Inflammatory macrophage (primary cell): ENCODE measurements at regions not wholly inside any gene's neighbourhood (a gene's known extent, or its start where the extent isn't known, plus 50 kb on each side); places are given as distances from the start of the nearest gene placed in this dataset.
"Not testable (repeated sequence)": the region's sequence is repeated elsewhere in the genome, so short reads cannot be mapped to it uniquely, and the experiment has no call there.

Experiments
- DNase-seq, 2 donors: peaks; one replicate each; pipeline ENCODE4 v3.0.0-alpha.2; 2020 to 2022

DNA sequence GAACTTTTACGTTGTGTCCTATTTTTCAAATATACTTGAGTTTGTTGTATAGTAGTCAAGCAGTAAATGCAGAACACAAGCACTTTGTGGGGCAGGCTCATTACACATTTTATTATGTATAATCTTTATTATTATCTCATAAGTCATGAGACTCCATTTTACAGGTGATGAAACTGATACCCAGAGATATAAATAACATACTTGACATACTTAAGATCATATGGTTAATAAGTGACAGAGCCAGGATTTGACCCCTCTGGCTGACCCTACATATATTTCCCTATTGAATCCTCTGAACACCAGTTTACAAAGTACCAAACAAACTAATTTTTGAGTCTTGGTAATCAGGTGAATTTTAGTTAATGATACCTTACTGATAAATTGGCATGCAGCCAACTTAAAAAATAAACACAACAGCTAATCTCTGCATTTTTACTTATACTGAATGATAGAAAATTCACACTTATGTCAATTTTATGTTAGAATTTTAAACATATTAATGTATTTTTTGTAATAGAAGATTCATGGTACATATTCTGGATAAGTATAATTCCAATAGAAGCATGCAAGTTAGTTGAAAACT, 305.0 kb upstream of the MEF2C start:
- DNase-seq: no peak

DNA sequence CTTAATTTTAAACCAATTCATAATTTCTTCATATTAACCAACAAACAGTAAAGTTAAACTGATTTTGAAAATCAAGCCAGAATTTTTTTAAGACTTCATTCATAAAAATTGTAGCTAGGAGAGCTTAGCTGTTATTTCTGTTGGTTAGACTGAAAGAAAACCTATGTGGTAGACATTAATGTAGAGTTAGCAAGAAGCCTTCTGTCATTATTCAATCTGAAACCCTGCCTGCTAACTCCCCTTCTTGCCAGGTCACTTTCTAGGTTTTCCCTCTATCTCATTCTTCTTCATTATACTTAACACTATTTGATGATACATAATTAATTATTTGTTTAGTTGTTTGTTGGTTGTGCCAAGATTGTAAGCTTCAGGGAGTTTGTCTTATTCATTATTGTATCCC, 304.3 kb upstream of the MEF2C start:
- no peak for DNase-seq

DNA sequence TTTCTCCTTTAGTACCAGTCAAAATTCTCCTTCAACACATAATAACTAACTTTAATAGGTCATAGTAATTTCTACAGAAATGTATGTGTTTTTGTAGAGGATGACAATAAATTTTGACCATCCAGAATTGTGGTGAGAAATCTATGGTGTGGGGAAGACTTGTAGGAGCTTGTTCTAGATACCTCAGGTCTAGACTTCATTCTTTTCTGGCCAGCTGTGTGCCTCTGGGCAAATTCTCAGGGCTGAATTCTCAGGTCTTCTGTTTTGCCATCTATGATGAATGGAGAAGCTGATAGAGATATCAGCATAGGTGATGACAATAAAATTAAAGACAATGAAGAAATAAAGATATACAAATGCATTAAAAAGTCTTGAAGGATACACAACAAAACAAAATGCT, 298.6 kb upstream of the MEF2C start:
- no peak for DNase-seq

DNA sequence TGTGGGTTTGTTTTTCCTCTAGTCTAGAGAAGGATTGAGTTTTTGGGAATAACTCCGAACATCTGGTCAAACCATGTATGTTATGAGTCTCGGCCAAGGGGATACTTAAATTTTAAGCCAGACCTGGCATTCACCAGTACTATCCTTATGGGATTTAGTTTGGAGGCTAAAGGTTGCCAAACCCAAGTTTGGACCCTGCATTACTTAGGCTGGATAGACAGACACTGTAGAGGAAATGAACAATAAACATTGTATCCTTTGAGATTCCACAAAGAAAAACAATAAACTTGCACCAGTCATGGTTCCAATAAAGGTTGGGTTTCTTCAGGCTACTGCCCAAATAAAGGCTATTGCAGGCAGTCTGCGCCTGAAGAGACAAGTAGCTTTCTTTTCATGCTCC, 296.7 kb upstream of the MEF2C start:
- no peak for DNase-seq

DNA sequence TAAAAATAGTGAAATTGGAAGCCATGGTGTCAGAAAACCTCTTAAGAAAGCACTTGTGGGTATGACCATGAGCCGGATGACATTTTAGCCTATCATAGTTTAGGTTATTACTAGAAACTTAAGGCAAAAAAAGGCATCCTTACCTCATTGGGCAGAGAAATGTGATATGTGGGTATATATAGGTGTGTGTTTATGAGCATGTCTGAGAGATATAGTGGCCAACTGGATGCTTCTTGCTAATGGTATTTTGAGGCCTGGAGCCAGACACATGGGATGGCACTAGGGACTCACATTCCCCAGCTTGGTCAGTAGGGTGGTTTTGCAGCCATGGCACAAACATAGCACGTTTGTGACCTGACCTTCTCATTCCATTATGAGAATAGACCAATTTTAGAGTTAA, 295.6 kb upstream of the MEF2C start:
- DNase-seq: no peak

DNA sequence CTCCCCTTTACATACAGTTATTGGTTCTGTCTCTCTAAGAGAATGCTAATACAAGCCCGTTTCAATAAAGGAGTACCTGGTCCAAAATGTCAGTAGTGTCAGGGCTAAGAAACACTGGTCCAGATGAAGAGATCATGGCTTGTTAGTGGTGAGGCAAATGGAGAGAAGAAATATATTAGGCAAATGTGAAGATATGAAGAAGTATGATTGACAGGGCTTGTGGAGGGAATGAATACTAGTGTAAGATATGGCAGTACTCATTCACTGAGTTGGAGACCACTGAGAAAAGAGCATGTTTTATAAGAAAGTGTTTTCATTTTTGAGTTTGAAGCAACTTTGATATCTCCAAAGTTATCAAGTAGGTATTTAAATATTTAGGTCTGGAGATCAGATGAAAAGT, 290.5 kb upstream of the MEF2C start:
- no peak for DNase-seq

DNA sequence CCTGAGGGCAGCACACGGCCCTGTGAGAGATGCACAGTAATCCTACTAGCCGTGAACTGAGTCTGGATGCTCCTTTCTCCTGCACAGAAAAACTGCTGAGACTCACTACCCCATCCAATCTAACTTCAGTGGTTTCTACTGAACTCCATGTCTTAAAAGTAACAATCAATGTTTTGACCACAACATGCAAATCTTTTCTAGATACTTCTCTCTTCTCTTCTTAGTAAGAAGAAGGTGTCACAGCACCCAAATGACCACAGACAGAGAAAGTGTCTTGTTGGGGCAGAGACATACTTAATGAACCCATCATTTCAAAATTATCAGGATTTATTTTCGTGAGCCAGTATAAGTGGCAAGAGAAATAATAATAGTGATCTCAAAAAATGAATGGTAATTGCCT, 285.8 kb upstream of the MEF2C start:
- DNase-seq: no peak

DNA sequence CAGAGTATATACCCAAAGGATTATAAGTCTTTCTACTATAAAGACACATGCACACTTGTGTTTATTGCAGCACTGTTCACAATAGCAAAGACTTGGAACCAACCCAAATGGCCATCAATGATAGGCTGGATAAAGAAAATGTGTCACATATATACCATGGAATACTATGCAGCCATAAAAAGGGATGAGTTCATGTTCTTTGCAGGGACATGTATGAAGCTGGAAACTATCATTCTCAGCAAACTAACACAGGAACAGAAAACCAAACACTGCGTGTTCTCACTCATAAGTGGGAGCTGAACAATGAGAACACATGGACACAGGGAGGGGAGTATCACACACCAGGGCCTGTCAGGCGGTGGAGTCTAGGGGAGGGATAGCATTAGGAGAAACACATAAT, 281.7 kb upstream of the MEF2C start:
- DNase-seq: not testable (repeated sequence)

DNA sequence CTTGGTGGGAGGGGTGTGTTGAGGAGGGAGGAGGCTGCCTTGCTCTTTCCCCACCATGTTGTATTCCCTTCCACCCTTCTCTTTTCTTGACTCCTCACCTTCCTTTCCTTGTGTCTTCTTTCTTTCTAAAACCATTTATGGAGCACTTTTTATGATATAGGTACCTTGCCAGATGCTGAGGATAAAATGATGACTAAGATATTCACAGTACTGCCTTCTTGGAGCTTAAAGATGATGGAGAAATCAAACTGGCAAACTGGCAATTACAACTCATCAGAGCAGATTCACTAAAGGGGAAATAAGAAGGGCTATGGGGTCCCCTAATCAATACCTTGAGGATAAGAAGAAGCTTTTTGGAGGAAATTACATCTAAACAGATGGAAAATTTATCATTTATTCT, 273.2 kb upstream of the MEF2C start:
- DNase-seq: no peak

DNA sequence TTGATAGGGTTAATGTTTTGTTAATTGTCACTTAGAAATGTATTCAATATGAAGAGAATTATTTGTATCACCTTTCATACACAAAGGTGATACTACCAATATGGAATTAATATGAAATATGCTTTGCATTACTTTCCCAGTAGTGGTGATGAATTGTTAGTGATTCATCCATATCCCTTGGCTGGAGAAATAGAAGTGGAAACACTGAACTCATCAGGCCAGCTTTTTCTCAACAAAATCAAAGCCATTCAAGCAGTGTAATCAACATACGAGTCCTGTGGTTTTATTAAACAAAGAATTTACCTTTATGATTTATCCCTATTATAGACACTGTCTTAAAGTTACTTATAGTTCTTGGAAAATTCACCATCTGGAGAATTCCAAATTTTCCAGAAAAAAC, 264.0 kb upstream of the MEF2C start:
- DNase-seq: no peak

DNA sequence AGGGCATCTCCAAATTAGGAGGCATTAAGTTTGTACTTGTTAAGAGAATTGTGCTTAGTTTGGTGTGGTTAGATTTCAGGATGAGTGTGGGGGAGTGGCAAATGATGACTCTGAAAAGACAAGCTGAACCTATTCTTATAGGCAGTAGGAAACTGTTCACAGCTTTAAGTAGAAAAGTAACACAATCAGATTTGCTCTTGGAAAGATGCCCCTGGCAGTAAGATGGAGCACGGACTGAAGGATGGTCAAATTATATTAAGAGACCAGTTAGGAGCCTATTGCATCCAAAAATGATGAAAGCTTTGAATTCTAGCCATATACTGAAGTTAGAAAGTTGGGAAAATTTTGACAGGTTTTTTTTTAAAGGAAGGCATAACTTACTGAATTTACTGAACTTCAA, 254.2 kb upstream of the MEF2C start:
- DNase-seq: no peak

DNA sequence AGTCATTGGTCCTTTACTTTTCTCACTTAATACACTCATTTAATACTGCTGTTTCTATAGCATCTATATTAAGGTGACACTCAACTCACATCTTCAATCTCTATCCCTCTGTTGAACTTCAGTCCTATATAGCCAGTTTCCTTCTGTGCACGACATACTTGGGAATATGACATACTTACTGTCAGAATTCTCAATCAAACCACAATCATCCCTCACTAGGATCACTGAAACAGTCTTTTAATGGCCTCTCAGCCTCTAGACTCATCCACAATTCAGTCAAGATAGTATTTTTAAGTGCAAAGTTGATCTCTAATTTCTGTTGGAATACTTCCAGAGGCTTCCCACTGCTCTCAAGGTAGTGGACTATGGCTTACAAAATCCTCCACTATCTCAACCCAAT, 251.0 kb upstream of the MEF2C start:
- no peak for DNase-seq

DNA sequence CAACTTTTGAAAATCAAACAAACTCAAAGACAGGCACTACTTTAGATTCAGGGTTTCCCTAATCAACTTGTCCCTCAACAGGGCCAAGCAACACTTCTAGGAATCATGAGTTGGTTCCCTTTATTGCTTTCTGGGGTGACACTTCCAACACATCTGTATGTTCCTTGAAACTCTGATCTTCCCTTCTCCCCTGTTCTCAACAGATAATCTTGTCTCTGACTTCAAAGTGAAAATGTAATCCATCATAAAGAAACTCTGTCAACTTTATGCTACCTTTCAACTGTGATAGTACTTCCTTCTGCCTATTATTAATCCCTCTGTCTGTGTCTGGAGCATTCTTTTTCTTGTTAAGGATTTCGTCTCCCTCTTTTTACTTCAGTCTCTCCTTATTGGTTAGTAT, 250.1 kb upstream of the MEF2C start:
- DNase-seq: no peak

DNA sequence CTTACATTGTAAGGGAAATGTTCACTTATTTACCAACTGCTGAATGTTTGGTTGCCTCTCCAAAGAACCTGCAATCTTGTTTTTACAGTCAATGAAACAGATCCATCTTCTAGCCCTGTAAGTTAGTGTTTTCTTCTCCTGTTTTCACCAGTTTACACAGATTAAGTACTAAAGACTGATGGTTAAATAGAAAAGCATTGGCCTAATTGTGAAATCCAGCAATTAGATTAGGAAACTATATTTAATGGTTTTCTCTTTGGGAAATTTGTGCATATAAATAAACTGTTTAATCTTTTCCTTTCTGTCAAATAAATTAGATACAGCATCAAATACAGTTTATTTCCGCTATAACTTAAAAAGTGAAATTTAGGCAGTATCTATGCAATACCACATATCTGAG, 247.9 kb upstream of the MEF2C start:
- no peak for DNase-seq

DNA sequence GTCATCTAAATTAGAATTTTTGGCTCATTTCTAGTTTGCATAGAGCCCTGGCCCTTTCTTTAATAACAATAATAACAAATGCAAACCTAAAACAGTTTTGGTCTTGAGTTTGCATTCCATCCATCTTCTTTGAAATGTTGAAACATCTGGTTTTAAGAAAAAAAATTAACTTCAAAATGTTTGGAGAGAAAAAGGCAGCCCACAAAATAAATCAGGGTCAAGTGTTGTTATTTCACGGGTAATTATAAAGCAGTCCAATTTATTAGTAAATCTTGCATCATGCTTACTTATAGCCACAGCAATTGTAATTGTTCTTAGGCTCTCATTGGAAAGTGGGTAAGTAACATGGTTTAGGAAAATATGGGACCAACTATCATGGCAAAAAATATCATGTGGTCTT, 247.0 kb upstream of the MEF2C start:
- DNase-seq: no peak

DNA sequence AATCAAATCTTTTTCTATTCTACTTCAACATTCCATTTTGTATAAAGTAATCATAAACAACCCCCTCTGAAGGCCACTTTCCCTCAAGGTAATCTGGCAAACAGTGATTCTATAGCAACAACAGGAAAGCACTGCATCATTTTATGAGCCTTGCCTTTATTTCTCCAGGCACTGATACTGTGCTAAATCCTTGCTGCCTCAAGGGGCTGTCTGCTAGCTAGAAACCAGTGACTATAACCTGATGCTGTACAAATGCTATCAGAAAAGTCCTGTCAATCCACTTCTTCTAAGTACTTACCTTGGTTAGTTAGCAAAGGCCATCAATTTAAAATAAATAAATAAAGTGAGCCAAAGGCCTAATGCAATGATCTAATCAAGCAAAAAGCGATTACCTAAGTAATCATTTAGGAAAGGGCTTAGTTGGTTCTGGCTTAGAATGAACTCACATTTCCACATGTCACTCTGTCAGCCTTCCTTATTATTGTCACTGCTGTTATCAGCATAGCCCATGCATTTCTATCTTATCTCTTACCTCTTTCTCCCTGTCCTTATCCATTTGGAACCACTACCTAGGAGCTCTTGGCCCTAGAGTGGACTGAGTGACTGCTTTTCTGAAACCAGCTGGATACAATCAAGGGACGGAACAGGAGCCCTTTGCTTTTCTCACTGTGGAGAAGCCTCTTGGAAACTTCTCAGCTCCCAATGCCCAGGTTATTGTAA, 246.1 kb upstream of the MEF2C start:
- DNase-seq: no peak

DNA sequence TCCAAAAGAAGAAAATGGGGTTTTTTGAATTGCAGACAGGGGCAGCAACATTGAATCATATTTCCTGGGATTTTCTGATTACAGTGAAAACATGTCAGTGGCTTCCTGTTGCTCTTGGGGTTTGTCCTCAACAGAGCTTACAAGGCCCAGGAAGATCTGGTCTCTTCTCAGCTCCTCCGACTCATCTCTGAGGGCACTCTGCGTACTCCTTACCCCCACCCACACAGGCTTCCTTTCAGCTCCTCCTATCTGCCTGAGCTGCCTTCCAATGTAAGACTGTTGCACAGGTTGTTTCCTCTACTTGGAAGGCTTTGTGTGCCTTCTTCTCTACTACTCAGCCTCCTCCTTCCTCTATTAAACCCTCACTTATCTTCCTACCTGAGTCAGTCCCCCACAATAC, 245.1 kb upstream of the MEF2C start:
- peak in 1 of 2 donors; percentile 16 for DNase-seq

DNA sequence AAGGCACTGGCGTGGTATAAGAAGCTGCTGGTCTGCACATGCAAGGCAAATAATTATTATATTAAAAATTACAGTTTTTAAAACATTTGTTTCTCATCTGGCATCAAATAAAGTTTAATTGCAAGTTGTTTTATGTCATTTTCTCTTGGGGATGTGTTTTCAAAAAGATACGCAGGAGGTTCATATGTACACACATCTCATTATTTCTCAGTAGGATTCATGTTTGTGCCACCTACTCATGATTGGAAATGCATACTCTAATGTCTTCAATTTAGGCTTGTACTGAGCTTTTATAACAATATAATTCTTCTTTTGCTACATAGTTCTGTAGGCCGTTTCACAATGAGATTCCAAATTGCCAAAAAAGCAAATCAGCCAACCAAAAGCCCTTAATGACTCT, 244.2 kb upstream of the MEF2C start:
- DNase-seq: no peak

DNA sequence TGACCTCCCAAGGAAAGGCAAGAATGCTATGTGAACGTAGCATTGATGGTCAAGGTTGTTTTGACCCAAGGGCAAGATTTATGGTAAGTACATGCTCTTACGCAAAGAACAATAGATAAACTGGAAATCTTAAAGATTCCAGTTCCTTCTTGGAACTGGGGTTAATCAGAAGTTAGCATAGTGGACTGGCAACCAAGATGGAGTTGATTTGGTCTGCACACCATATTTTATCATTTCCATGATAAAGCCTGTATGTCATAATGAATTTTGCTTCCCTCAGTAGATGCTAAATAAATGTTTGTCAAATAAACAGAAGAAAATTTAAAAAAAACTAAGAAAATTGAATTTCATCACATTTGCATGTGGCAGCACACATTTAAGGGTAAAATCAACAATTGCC, 242.4 kb upstream of the MEF2C start:
- no peak for DNase-seq

DNA sequence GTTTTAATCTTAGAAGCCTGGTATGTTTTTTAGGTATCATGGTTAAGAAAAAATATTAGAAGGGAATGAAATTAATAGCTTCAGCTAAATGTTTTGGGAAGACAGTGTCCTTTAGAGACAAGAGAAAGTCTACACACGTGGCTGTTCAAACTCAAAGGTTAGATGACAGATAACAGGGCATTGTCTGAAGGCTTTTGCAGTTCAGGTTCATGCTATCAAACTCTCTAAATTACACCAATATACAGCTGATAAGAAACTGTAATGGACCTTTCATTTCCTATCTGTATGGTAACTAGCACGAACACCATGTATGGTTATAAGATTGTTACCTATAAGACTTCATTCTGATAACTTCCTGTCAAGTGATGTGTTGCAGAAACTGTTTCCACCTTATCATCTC, 240.6 kb upstream of the MEF2C start:
- no peak for DNase-seq

DNA sequence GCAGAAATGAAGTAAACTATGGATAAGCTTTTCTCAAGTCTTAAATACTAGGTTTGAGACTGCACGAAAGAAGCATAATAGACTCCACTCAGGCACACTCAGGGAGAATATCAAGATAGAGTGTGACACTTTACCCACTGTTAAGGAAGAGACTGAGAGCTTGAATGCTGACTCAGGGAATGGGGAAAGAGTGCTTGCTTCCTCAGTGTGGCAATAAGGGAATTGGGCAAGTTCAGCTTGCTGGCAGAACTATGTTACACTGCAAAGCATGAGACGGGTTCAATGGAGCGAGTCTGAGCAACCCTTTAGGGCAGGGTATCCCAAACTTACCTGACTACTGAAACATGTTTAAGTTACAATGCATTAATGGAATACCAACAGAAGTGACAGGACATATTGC, 237.7 kb upstream of the MEF2C start:
- peak; percentile 91 to 94 for DNase-seq

DNA sequence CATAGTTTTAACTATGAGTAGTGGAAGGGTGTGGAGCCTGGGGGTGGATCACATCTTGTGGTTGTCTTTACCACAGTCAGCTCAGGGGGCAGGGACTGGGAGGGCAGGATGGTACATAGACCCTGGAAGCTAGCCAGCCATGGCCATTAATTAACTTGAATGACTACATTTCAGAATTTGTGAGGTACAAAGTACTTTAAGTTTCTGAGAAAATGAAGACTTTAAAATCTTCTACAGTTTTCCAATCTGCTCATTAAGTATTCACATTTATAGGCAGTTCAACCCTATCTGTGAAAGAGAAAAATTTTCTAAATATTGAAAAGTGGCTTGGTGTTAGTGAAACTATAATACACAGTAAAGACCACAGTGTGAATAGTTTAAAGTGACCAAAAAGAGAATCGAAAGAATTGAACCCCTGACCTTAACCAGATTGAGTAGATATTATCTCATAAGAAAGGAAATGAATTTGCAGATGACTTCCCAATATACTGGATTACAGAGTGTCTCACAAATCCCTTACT, 234.2 kb upstream of the MEF2C start:
- no peak for DNase-seq

DNA sequence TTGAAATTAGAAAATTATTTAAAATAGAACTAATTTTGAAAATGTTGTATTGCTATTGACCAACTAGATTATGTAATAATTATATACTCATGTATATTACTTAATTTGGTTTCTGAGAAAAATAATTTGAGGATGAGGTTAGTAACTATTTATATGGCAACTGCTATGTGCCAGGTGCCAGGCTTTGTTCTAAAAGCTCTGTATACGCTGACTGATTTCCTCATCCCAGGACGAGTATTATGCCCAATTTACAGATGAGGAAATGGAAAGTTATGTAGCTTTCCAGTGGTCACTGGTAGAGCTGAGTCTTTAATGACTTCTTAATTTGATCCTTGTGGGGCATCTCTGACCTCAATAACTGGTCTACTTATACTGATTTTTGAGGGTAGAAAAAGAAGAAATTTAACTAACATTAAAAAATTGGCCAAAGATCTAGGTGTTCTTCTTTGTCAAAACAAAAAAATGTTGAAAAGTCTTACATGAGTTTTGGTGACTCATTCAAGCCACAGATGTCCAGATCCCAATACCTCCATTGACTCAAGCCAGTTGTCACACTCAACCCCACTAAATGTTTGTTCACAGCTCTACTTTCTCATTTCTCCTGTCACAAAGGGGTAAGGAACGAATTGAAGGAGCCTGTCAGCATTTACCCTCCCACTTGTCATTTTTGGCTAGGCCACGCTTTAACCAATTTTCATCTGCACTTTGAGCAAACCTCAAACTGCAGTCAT, 228.1 kb upstream of the MEF2C start:
- DNase-seq: peak in 1 of 2 donors; percentile 52

DNA sequence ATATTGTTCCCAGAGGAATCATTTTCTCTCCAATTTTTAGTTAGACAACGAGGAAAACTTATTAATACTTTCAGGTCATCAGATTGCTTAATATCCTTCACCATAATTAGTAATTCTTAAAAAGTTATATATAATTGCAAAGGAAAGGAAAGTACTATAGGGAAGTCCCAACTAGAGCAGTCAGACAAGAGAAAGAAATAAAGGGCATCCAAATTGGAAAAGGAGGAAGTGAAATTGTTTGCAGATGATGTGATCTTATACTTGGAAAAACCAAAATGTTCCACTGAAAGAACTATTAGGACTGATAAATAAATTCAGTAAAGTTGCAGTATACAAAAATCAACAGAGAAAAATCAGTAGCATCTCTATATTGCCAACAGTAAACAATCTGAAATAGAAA, 223.5 kb upstream of the MEF2C start:
- peak; percentile 4 to 67 for DNase-seq
